ENCODE measurements at regions not wholly inside any gene's neighbourhood (a gene's known extent, or its start where the extent isn't known, plus 50 kb on each side); places are given as distances from the start of the nearest gene placed in this dataset.

DNA sequence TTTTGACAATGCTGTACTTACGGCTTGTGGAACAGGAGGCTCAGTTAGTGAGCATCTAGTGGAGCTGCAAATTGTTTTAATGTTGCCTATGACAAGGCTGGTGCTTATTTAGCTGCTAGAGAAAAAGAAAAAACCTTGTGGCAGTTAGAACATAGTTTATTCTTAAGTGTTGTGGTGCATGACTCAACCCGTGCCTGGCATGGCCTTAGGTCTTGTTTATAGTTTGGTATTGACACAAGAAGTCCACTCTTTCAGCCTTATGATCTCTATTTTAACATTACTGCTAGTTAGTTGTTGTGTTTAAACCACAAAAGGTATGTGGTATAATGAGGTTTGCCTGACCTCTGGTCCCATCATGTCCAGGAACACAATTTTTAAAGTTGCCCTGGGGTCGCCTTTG is 744.6 kb downstream of the FAM181B start:
- TF ChIP-seq, protein P1, sequence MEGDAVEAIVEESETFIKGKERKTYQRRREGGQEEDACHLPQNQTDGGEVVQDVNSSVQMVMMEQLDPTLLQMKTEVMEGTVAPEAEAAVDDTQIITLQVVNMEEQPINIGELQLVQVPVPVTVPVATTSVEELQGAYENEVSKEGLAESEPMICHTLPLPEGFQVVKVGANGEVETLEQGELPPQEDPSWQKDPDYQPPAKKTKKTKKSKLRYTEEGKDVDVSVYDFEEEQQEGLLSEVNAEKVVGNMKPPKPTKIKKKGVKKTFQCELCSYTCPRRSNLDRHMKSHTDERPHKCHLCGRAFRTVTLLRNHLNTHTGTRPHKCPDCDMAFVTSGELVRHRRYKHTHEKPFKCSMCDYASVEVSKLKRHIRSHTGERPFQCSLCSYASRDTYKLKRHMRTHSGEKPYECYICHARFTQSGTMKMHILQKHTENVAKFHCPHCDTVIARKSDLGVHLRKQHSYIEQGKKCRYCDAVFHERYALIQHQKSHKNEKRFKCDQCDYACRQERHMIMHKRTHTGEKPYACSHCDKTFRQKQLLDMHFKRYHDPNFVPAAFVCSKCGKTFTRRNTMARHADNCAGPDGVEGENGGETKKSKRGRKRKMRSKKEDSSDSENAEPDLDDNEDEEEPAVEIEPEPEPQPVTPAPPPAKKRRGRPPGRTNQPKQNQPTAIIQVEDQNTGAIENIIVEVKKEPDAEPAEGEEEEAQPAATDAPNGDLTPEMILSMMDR (IDR thresholded peaks at IDR 0.05) = no peak
- Histone ChIP-seq H3K4me3 (no peak overlapping the region), H3K27ac (no peak overlapping the region)
- DNase-seq (ENCODE audit: low spot score) = no peak

DNA sequence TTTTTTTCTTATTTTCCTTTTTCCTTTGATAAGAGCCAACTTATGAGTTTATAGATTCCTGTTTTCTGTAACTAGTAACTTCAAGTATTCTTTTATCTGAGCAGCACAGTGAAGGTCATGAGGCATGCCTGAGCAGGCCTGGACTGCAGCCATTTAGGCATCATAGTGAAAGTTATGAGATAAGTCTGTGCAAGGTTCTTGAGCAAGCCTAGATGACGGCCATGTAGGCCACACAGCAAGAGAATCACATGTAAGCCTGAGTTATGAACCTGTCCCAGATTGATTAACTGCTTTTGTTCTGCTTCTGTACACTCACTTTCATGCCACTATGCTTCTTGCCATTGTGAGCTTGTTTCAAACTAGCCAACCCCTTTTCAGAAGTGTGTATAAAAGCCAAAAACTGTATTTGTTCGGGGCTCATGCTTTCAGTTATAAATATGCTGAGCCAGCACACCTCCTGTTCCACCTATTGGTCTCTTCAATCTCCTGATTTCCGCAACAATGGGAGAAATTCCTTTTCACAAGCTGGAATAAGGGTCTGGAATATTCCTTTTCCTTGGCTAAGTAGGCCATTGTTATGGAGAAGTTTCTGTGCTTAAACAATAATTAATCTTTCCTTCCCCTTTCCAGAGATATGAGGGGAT is 745.7 kb downstream of the FAM181B start:
- TF ChIP-seq, protein P1 (IDR thresholded peaks at IDR 0.05) = no peak
- Histone ChIP-seq H3K4me3 (no peak overlapping the region), H3K27ac (no peak overlapping the region)
- no peak for DNase-seq (ENCODE audit: low spot score)

DNA sequence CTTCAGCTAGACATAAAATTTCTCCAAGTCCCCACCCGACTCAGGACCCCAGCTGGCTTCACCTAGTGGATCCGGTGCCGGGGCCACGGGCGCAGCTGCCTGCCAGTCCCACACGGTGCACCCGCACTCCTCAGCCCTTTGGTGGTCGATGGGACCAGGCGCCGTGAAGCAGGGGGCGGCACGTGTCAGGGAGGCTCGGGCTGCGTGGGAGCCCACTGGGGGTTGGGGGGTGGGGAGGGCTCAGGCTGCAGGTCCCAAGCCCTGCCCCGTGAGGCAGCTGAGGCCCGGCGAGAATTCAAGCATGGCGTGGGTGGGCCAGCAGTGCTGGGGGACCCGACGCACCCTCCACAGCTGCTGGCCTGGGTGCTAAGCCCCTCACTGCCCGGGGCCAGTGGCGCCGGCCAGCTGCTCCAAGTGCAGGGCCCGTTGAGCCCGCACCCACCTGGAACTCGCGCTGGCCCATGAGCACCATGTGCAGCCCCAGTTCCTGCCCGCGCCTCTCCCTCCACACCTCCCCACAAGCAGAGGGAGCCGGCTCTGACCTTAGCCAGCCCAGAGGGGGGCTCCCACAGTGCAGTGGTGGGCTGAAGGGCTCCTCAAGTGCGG is 747.0 kb downstream of the FAM181B start:
- Histone ChIP-seq H3K4me3 (no peak overlapping the region), H3K27ac (no peak overlapping the region)
- DNase-seq (ENCODE audit: low spot score) = no peak
- TF ChIP-seq, protein P1 (IDR thresholded peaks at IDR 0.05) = no peak

DNA sequence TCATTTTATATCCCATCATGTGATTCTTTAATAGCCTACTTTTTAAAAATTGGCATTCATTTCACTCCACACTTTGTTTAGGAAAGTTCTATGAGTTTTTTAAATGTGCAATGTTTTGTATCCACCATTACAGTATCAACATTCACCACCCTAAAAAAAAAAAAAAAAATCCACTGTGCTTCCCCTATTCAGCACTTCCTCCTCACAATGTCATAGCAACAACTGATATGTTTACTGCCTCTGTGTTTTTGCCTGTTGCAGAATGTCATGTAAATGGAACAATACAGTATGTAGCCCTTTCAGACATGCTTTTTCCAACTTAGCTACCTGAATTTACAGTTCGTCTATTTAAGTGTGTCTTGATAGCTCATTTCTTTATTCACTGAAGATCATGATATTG is 754.2 kb downstream of the FAM181B start:
- TF ChIP-seq, protein P1 (IDR thresholded peaks at IDR 0.05) = no peak
- Histone ChIP-seq H3K27ac (no peak overlapping the region), H3K4me3 (no peak overlapping the region)
- DNase-seq (ENCODE audit: low spot score) = no peak

DNA sequence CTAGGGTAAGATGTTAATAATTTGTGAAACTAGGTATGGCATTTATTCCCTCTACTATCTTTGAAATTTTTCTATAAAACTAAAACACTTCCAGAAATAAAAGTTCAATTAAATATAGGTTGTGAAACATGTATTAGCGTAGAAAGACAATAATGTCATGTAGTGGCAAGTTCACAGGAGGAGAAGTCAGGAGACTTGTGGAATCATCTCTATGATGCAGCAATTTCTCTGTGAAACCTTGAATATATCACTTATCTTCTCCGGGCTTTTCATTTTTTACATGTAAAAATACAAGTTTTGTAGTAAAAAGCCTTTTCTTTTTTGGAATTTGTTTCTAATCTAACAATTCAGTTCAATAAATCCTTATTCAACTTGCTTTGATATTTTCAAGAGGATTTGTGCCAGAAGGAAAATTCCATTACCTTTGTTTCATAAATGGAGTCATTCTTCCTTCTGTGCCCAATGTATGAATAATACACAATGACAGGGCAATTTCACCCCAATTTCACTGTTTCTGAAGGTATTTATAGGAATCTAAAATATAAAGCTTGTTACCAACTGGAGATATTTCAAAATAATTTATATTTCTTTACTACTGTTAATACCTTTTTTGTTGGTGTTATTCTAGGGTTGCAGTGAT is 758.3 kb downstream of the FAM181B start:
- DNase-seq (ENCODE audit: low spot score) = no peak
- H3K27ac ChIP-seq = no peak overlapping the region
- no peak overlapping the region for H3K4me3 ChIP-seq
- TF ChIP-seq, protein P1 (IDR thresholded peaks at IDR 0.05) = no peak

DNA sequence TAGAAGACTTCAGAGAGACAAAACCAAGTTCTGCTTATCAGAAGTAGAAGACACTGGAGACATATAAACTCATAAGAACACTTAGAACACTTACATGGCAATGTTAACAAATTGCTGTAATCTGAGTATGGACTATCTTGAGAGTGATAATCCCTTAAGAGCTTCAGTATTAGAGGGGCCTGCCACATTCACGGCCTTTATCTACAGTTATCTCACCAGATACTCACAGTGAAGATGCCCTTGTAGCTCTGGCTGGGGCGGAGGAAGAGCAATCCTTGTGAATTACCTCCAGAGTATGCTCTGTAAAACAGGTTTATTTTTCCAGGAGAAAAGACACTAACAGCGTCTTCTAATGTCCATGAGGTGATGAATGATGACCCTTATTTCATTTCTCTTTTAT is 762.8 kb downstream of the FAM181B start:
- no peak for DNase-seq (ENCODE audit: low spot score)
- H3K4me3 ChIP-seq = no peak overlapping the region
- H3K27ac ChIP-seq = no peak overlapping the region
- TF ChIP-seq, protein P1 (IDR thresholded peaks at IDR 0.05) = no peak

DNA sequence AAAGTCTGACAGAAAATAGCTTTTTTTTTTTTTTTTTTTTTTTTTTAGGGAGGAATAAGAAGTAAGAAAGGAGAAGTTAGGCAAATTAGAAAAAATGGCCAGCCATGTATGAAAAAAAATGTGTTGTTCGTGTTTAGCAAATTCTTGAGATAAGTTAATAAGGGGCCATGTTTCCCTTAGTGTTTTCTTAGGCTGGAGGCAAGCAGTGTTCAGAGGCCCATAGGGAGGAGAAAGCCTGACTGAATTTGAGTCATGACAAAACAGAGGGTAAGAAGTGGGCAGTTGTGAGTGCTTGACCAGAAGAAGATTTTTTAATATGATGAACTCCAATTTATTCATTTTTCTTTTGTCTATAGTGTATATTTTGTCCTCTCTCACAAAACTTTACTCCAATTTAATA is 766.4 kb downstream of the FAM181B start:
- Histone ChIP-seq H3K4me3 (no peak overlapping the region), H3K27ac (peak overlapping the region in 1 of 2 donors; percentile 17)
- DNase-seq (ENCODE audit: low spot score) = no peak
- TF ChIP-seq, protein P1 (IDR thresholded peaks at IDR 0.05) = no peak

Measured in coronary artery (tissue), 2 donors.